Chondrocyte (in vitro differentiated cells): ENCODE measurements at regions not wholly inside any gene's neighbourhood (a gene's known extent, or its start where the extent isn't known, plus 50 kb on each side); places are given as distances from the start of the nearest gene placed in this dataset.

Experiments
- DNase-seq: peaks from one replicate; pipeline ENCODE4 v3.0.0; 2021; ENCODE audit warnings: mixed read lengths, low spot score
- H3K27ac Mint-ChIP-seq: one replicate; pipeline ENCODE4 v1.8.0; 2021; ENCODE audit warnings: mild to moderate bottlenecking, moderate library complexity, mixed read lengths; ENCODE audit not compliant: unreplicated experiment
- H3K27me3 Mint-ChIP-seq: 2 replicates; pipeline ENCODE4 v1.8.0; 2021; ENCODE audit warnings: low read depth, mixed read lengths
- H3K36me3 Mint-ChIP-seq: 2 replicates; pipeline ENCODE4 v1.8.0; 2021; ENCODE audit warnings: low read depth, mixed read lengths
- H3K4me1 Mint-ChIP-seq: 2 replicates; pipeline ENCODE4 v1.8.0; 2021; ENCODE audit warnings: low read depth, mild to moderate bottlenecking, mixed read lengths
- H3K4me3 Mint-ChIP-seq: one replicate; pipeline ENCODE4 v1.8.0; 2021; ENCODE audit warnings: mild to moderate bottlenecking, moderate library complexity, mixed read lengths; ENCODE audit not compliant: unreplicated experiment
- H3K9me3 Mint-ChIP-seq: 2 replicates; pipeline ENCODE4 v1.8.0; 2021; ENCODE audit warnings: low read depth, mixed read lengths
- CTCF ChIP-seq: fragments of 200-600 bp; sonication (generic); IDR thresholded peaks from 2 replicates; pipeline ENCODE4 v1.5.0; 2021; ENCODE audit warnings: antibody characterized with exemption, mild to moderate bottlenecking, moderate library complexity

- Mint-ChIP-seq H3K4me1 (no peaks in the 10 kb centered on the region), H3K9me3 (peaks cover 36% of the 10 kb centered on the region), H3K36me3 (no peaks in the 10 kb centered on the region), H3K27ac (no peak overlapping the region), H3K4me3 (no peak overlapping the region), H3K27me3 (no peaks in the 10 kb centered on the region)
- no peak for TF ChIP-seq CTCF
- no peak for DNase-seq
Measured at GRCh38 chrX:46072791-46073190, 472.4 kb downstream of the ZNF674 start.

GRCh38 chrX:46072372-46072771 lies 472.8 kb downstream of the ZNF674 start:
- Mint-ChIP-seq H3K4me1 (no peaks in the 10 kb centered on the region), H3K9me3 (peaks cover 34% of the 10 kb centered on the region), H3K27me3 (no peaks in the 10 kb centered on the region), H3K36me3 (no peaks in the 10 kb centered on the region), H3K27ac (no peak overlapping the region), H3K4me3 (no peak overlapping the region)
- no peak for TF ChIP-seq CTCF
- no peak for DNase-seq

GRCh38 chrX:46070421-46070820 lies 474.8 kb downstream of the ZNF674 start:
- H3K4me3 Mint-ChIP-seq = no peak overlapping the region
- no peaks in the 10 kb centered on the region for H3K27me3 Mint-ChIP-seq
- no peaks in the 10 kb centered on the region for H3K36me3 Mint-ChIP-seq
- no peaks in the 10 kb centered on the region for H3K4me1 Mint-ChIP-seq
- H3K27ac Mint-ChIP-seq = no peak overlapping the region
- no peak for DNase-seq
- H3K9me3 Mint-ChIP-seq = peaks cover 30% of the 10 kb centered on the region
- TF ChIP-seq CTCF = no peak

- no peak for TF ChIP-seq CTCF
- Mint-ChIP-seq H3K27ac (no peak overlapping the region), H3K27me3 (no peaks in the 10 kb centered on the region), H3K4me3 (no peak overlapping the region), H3K4me1 (no peaks in the 10 kb centered on the region), H3K9me3 (peaks cover 43% of the 10 kb centered on the region), H3K36me3 (no peaks in the 10 kb centered on the region)
- peak; percentile 54 for DNase-seq
Measured at GRCh38 chrX:46059316-46059715, 485.9 kb downstream of the ZNF674 start.

GRCh38 chrX:46044486-46044885 lies 500.7 kb downstream of the ZNF674 start:
- no peaks in the 10 kb centered on the region for H3K27me3 Mint-ChIP-seq
- no peak for TF ChIP-seq CTCF
- H3K27ac Mint-ChIP-seq = no peak overlapping the region
- H3K36me3 Mint-ChIP-seq = no peaks in the 10 kb centered on the region
- no peak for DNase-seq
- H3K4me3 Mint-ChIP-seq = no peak overlapping the region
- no peaks in the 10 kb centered on the region for H3K4me1 Mint-ChIP-seq
- H3K9me3 Mint-ChIP-seq = peaks cover 56% of the 10 kb centered on the region
